Epidermal melanocyte (primary cell): ENCODE measurements at regions not wholly inside any gene's neighbourhood (a gene's known extent, or its start where the extent isn't known, plus 50 kb on each side); places are given as distances from the start of the nearest gene placed in this dataset.
A peak's percentile ranks its signal among the peaks of the same experiment; 100 is the strongest.

Source experiments
- DNase-seq: peaks from one replicate; pipeline ENCODE4 v3.0.0; 2011; ENCODE audit warnings: low spot score; ENCODE audit not compliant: insufficient read length

GRCh38 chr13:99436686-99437416 is 64.4 kb upstream of the TM9SF2 start:
- peak; percentile 35 for DNase-seq

GRCh38 chr13:99439048-99439447 is 62.2 kb upstream of the TM9SF2 start:
- no peak for DNase-seq

- no peak for DNase-seq
These were observed 61.2 kb upstream of the TM9SF2 start for GRCh38 chr13:99439850-99440604.

GRCh38 chr13:99442273-99442895 is 58.9 kb upstream of the TM9SF2 start:
- no peak for DNase-seq

- DNase-seq, result no peak
These were observed 55.0 kb upstream of the TM9SF2 start for GRCh38 chr13:99446242-99446641.

- no peak for DNase-seq
These were observed 52.7 kb upstream of the TM9SF2 start for GRCh38 chr13:99448546-99448945.

GRCh38 chr13:99450416-99450815 is 50.9 kb upstream of the TM9SF2 start:
- no peak for DNase-seq
